Mesendoderm (in vitro differentiated cells): ENCODE measurements at regions not wholly inside any gene's neighbourhood (a gene's known extent, or its start where the extent isn't known, plus 50 kb on each side); places are given as distances from the start of the nearest gene placed in this dataset.

Experiments
- DNase-seq: peaks from one replicate; pipeline ENCODE4 v3.0.0; 2013
- H2AK5ac ChIP-seq: 2 replicates; pipeline ENCODE4 v1.6.1; 2013; ENCODE audit warnings: low read length, inconsistent platforms
- H2BK120ac ChIP-seq: 2 replicates; pipeline ENCODE4 v1.6.1; 2013; ENCODE audit warnings: low read depth, mild to moderate bottlenecking, low read length, moderate library complexity, mixed read lengths
- H2BK15ac ChIP-seq: replicated peaks from 2 replicates; pipeline ENCODE4 v1.6.1; 2013; ENCODE audit warnings: low read depth, mild to moderate bottlenecking, moderate library complexity
- H2BK5ac ChIP-seq: 2 replicates; pipeline ENCODE4 v1.6.1; 2013; ENCODE audit warnings: low read length, inconsistent platforms
- H3K18ac ChIP-seq: 2 replicates; pipeline ENCODE4 v1.6.1; 2013; ENCODE audit warnings: mild to moderate bottlenecking, low read length, mixed read lengths
- H3K23ac ChIP-seq: one replicate; pipeline ENCODE4 v1.6.1; 2013; ENCODE audit warnings: low read length
- H3K27ac ChIP-seq: 2 replicates; pipeline ENCODE4 v1.5.1; 2013; ENCODE audit warnings: low read depth, mild to moderate bottlenecking, inconsistent platforms, low read length, moderate library complexity
- H3K27me3 ChIP-seq: 2 replicates; pipeline ENCODE4 v1.6.1; 2013; ENCODE audit warnings: low read length, control low read depth, mild to moderate bottlenecking, inconsistent platforms; ENCODE audit not compliant: insufficient read depth, poor library complexity
- H3K36me3 ChIP-seq: 2 replicates; pipeline ENCODE4 v1.6.1; 2013; ENCODE audit warnings: low read length, inconsistent platforms; ENCODE audit not compliant: control insufficient read depth, insufficient read depth
- H3K4ac ChIP-seq: one replicate; pipeline ENCODE4 v1.6.1; 2013; ENCODE audit warnings: low read depth, mild to moderate bottlenecking, low read length, moderate library complexity
- H3K4me1 ChIP-seq: 2 replicates; pipeline ENCODE4 v1.6.1; 2013; ENCODE audit warnings: low read depth, low read length, inconsistent platforms; ENCODE audit not compliant: control insufficient read depth
- H3K4me2 ChIP-seq: 2 replicates; pipeline ENCODE4 v1.6.1; 2013; ENCODE audit warnings: low read length
- H3K4me3 ChIP-seq: 2 replicates; pipeline ENCODE4 v1.5.1; 2013; ENCODE audit warnings: mild to moderate bottlenecking, low read length
- H3K56ac ChIP-seq: one replicate; pipeline ENCODE4 v1.6.1; 2013; ENCODE audit warnings: low read length
- H3K79me1 ChIP-seq: 2 replicates; pipeline ENCODE4 v1.6.1; 2013; ENCODE audit warnings: low read length, inconsistent platforms
- H3K79me2 ChIP-seq: 2 replicates; pipeline ENCODE4 v1.6.1; 2013; ENCODE audit warnings: mild to moderate bottlenecking, low read length; ENCODE audit not compliant: control insufficient read depth, insufficient read depth
- H3K9ac ChIP-seq: 2 replicates; pipeline ENCODE4 v1.6.1; 2013; ENCODE audit warnings: low read length, inconsistent platforms
- H4K5ac ChIP-seq: one replicate; pipeline ENCODE4 v1.6.1; 2013; ENCODE audit warnings: low read length
- H4K8ac ChIP-seq: one replicate; pipeline ENCODE4 v1.6.1; 2013; ENCODE audit warnings: low read depth, mild to moderate bottlenecking, control low read depth, low read length, moderate library complexity
- WGBS: extraction: QIAGEN DNeasy Blood & Tissue Kit; methylation state at CpG from one replicate; pipeline ENCODE4 v1.1.7; 2013; ENCODE audit warnings: low lambda C conversion rate, missing lambda C conversion rate; ENCODE audit not compliant: insufficient coverage; ENCODE audit errors: extremely low coverage; 5-methylcytosine and 5-hydroxymethylcytosine counted together

DNA sequence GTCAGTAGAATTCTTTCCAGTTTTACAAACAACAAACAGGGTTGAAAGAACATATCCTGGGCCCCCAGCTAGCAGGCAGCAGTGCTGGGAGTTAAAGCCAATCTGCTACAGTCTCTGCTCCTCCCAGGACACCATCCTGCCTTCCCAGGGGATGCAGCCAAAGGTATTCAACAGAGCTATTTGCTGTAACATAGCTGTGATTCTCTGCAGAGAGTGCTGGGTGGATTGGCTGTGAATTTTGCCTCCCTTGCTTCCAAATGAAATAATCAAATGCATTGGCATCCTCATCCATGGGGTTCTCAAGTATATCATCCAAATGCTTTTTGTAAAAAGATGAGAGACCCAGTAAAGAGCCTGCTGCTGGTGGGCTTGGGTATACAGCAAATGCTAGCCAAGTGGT lies 124.3 kb downstream of the NPIPB5 start:
- peak overlapping the region; percentile 3 for H3K27ac ChIP-seq
- no peaks in the 10 kb centered on the region for H3K79me1 ChIP-seq
- no peaks in the 10 kb centered on the region for H3K79me2 ChIP-seq
- no peak overlapping the region for H3K9ac ChIP-seq
- H2AK5ac ChIP-seq, result no peak overlapping the region
- no peak overlapping the region for H3K23ac ChIP-seq
- H3K18ac ChIP-seq, result no peak overlapping the region
- no peak overlapping the region for H3K4ac ChIP-seq
- H2BK120ac ChIP-seq, result no peak overlapping the region
- H3K27me3 ChIP-seq, result no peaks in the 10 kb centered on the region
- peaks cover 4% of the 10 kb centered on the region for H3K4me1 ChIP-seq
- H3K36me3 ChIP-seq, result no peaks in the 10 kb centered on the region
- H2BK15ac ChIP-seq, result no peak overlapping the region
- H3K4me2 ChIP-seq, result no peak overlapping the region
- H3K56ac ChIP-seq, result no peak overlapping the region
- no peak overlapping the region for H3K4me3 ChIP-seq
- DNase-seq, result peak; percentile 69
- H4K5ac ChIP-seq, result no peak overlapping the region
- H2BK5ac ChIP-seq, result no peak overlapping the region
- no peak overlapping the region for H4K8ac ChIP-seq

DNA sequence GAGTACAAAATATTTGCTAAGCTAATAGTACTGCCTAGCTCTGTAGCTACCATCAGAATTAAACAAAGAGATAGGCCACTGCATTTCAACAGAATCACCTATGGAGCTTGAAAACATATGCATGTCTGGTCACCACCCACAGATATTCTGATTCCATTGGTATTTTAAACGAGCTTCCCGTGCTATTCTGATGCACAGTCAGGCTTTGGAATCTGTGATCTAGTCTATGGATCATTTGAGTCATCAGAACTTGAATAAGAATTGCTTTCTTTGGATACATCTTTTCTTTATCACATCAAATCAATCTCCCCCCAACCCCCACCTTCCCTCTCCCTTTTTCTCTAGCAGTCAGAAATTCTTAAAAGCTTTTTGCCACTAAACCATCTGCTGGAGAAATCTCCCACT lies 124.7 kb downstream of the NPIPB5 start:
- Histone ChIP-seq H3K27me3 (no peaks in the 10 kb centered on the region), H2AK5ac (no peak overlapping the region), H3K23ac (no peak overlapping the region), H3K4me3 (no peak overlapping the region), H2BK15ac (no peak overlapping the region), H3K36me3 (no peaks in the 10 kb centered on the region), H4K8ac (no peak overlapping the region), H3K56ac (no peak overlapping the region), H3K18ac (no peak overlapping the region), H3K27ac (peak overlapping the region; percentile 3), H2BK5ac (no peak overlapping the region), H3K79me2 (no peaks in the 10 kb centered on the region), H3K9ac (no peak overlapping the region), H3K4me1 (peaks cover 4% of the 10 kb centered on the region), H4K5ac (no peak overlapping the region), H2BK120ac (no peak overlapping the region), H3K4ac (no peak overlapping the region), H3K79me1 (no peaks in the 10 kb centered on the region), H3K4me2 (no peak overlapping the region)
- WGBS, result no CpG with 5 or more reads among the region's 2 CpGs
- DNase-seq, result peak; percentile 55

DNA sequence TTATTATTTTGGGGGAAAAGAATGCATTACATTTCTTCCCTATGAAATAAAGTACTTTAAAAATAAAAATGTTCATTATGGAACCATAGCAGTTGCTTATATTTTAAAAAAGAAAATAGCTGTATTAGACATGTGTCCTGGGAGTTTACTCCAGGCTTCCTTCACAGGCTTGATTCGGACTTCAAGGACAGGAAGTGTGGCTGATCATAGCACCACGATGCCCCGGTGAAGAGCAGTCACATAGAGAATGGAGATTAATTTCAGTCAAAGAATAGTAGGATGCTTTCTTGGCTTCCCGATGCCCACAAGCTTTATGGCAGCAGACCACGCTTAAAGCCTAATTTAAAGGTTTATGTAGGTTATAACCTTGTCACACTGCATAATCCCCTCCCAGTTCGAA lies 125.1 kb downstream of the NPIPB5 start:
- Histone ChIP-seq H2BK120ac (no peak overlapping the region), H3K79me1 (no peaks in the 10 kb centered on the region), H3K4me1 (peaks cover 4% of the 10 kb centered on the region), H3K18ac (no peak overlapping the region), H3K23ac (no peak overlapping the region), H4K8ac (no peak overlapping the region), H3K56ac (no peak overlapping the region), H3K4ac (no peak overlapping the region), H3K9ac (no peak overlapping the region), H3K27ac (peak overlapping the region; percentile 38), H3K36me3 (no peaks in the 10 kb centered on the region), H3K79me2 (no peaks in the 10 kb centered on the region), H2BK5ac (no peak overlapping the region), H3K4me3 (no peak overlapping the region), H3K4me2 (no peak overlapping the region), H2BK15ac (no peak overlapping the region), H2AK5ac (no peak overlapping the region), H3K27me3 (no peaks in the 10 kb centered on the region), H4K5ac (no peak overlapping the region)
- no CpG with 5 or more reads among the region's 6 CpGs for WGBS
- no peak for DNase-seq

DNA sequence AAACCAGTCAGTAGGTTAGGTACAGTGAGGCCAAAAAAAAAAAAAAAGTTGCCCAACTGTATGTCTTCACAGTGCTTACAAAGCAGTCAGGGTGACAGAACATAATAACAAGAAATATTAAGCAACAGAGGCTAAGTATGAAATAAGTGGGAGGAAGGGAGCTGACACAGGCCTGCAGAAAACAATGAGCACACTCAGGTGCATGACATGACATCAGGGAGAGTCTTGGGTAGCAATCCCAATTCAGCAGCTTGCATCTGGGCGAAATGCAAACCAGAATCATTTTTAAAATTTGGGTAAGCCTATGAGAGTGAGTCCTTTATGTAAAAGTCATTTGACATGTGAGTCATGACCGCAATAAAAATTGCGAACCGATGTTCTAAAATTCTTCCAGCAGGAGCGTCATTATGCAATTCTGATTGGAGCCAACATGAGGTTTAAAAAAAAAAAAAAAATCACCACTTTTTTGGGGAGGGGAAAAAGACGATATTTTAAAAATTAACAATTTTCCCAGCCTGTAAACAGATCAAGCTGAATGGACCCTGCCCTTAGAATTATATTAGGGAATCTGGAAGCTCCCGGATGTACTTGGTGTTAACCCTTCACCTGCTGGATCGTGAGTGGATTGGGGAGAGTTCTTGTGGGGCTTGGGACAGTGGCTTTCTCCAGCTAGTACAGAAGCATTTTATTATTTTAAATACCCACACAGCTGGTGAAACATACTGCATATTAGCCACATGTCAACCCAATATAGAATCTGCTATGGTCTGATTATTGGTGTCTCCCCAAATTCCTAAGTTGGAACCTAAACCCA lies 127.9 kb downstream of the NPIPB5 start:
- H3K9ac ChIP-seq, result no peak overlapping the region
- no peak overlapping the region for H4K8ac ChIP-seq
- no peak overlapping the region for H3K56ac ChIP-seq
- no peak for DNase-seq
- H3K36me3 ChIP-seq, result no peaks in the 10 kb centered on the region
- H2BK120ac ChIP-seq, result no peak overlapping the region
- no peak overlapping the region for H3K4me2 ChIP-seq
- no peak overlapping the region for H2BK5ac ChIP-seq
- H2BK15ac ChIP-seq, result no peak overlapping the region
- no peak overlapping the region for H3K18ac ChIP-seq
- no peak overlapping the region for H3K4me3 ChIP-seq
- H3K27me3 ChIP-seq, result no peaks in the 10 kb centered on the region
- no peaks in the 10 kb centered on the region for H3K79me2 ChIP-seq
- no peak overlapping the region for H3K4ac ChIP-seq
- H3K27ac ChIP-seq, result no peak overlapping the region
- no peak overlapping the region for H2AK5ac ChIP-seq
- no peak overlapping the region for H4K5ac ChIP-seq
- peaks cover 4% of the 10 kb centered on the region for H3K4me1 ChIP-seq
- no CpG with 5 or more reads among the region's 8 CpGs for WGBS
- H3K79me1 ChIP-seq, result no peaks in the 10 kb centered on the region
- no peak overlapping the region for H3K23ac ChIP-seq

DNA sequence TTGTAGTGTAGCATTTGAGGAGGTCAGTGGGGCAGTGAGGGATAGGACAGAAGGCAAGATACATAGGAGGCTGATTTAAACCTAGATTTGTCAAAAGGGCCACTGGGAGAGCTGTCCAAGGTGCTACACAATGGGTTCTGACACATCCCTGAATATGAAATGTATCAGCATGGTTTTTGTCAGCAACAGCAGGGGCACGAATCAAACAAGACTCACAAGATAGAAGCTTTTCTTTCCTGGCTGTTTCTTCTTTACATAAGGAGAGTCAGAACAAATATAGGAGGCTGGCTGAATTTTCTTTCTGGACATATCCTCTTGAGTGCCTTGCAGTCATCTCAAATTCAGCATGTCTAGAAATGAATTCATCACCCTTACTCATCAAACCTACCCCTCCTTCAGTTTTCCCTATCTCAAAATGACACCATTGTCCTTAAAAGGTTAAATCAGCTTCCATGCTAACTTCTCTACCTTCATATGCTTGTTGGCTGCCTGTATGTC lies 130.5 kb downstream of the NPIPB5 start:
- H3K27me3 ChIP-seq, result no peaks in the 10 kb centered on the region
- H3K4me2 ChIP-seq, result no peak overlapping the region
- H3K27ac ChIP-seq, result no peak overlapping the region
- H2AK5ac ChIP-seq, result no peak overlapping the region
- H2BK15ac ChIP-seq, result no peak overlapping the region
- no peak overlapping the region for H3K4ac ChIP-seq
- no CpG with 5 or more reads among the region's 1 CpG for WGBS
- H3K18ac ChIP-seq, result no peak overlapping the region
- H2BK120ac ChIP-seq, result no peak overlapping the region
- no peak overlapping the region for H3K56ac ChIP-seq
- no peaks in the 10 kb centered on the region for H3K4me1 ChIP-seq
- H3K9ac ChIP-seq, result no peak overlapping the region
- H4K5ac ChIP-seq, result no peak overlapping the region
- H3K36me3 ChIP-seq, result no peaks in the 10 kb centered on the region
- no peak overlapping the region for H2BK5ac ChIP-seq
- peak; percentile 50 for DNase-seq
- H3K79me2 ChIP-seq, result no peaks in the 10 kb centered on the region
- no peak overlapping the region for H3K4me3 ChIP-seq
- H3K23ac ChIP-seq, result no peak overlapping the region
- no peak overlapping the region for H4K8ac ChIP-seq
- no peaks in the 10 kb centered on the region for H3K79me1 ChIP-seq
